ENCODE measurements at regions not wholly inside any gene's neighbourhood (a gene's known extent, or its start where the extent isn't known, plus 50 kb on each side); places are given as distances from the start of the nearest gene placed in this dataset.
"Not testable (repeated sequence)": the region's sequence is repeated elsewhere in the genome, so short reads cannot be mapped to it uniquely, and the experiment has no call there.

GRCh38 chr9:24881361-24881760, 335.7 kb upstream of the IZUMO3 start:
- ATAC-seq (no peak), DNase-seq (ENCODE audit: low read depth, low spot score) (no peak)
- intact Hi-C loops (cut with micrococcal nuclease; ENCODE audit: unreplicated experiment), result no loop called here
- no peak overlapping the region for H3K27ac ChIP-seq (ENCODE audit: low read length)
- H3K9me3 ChIP-seq (ENCODE audit: control insufficient read depth, insufficient read depth, low read depth, low read length), result no peaks in the 10 kb centered on the region
- no peaks in the 10 kb centered on the region for H3K27me3 ChIP-seq (ENCODE audit: control insufficient read depth, insufficient read depth, low read length)
- no peaks in the 10 kb centered on the region for H3K4me1 ChIP-seq (ENCODE audit: control insufficient read depth, insufficient read depth, low read length)
- ChIA-PET POLR2A (no interaction called here), CTCF (no interaction called here)
- no peak overlapping the region for H3K4me3 ChIP-seq (ENCODE audit: low read depth in 2 of 2, low read length in 2 of 2)
- no TSS peak for BruUV-seq (replicated peaks)
- in situ Hi-C loops (cut with HindIII; ENCODE audit: low pct_unique_long_range_greater_than_20kb, low sequenced_read_pairs), result no loop called here
- no peaks in the 10 kb centered on the region for H3K36me3 ChIP-seq (ENCODE audit: control insufficient read depth, insufficient read depth, low read length)
- TF ChIP-seq TCF7L2 (IDR thresholded peaks at IDR 0.05; ENCODE audit: low read depth, low read length) (no peak), REST (IDR thresholded peaks at IDR 0.05; ENCODE audit: insufficient read depth in 1 of 2, low read depth in 2 of 2, low read length in 1 of 2) (no peak), POLR2AphosphoS5 (IDR thresholded peaks at IDR 0.05; ENCODE audit: low read depth, low read length) (no peak), CTCF (IDR thresholded peaks at IDR 0.05) (no peak), SIN3A (IDR thresholded peaks at IDR 0.05; ENCODE audit: borderline replicate concordance, insufficient read depth, low read depth, low read length) (no peak)

- Histone ChIP-seq H3K9me3 (ENCODE audit: control insufficient read depth, insufficient read depth, low read depth, low read length) (no peaks in the 10 kb centered on the region), H3K27me3 (ENCODE audit: control insufficient read depth, insufficient read depth, low read length) (no peaks in the 10 kb centered on the region), H3K36me3 (ENCODE audit: control insufficient read depth, insufficient read depth, low read length) (no peaks in the 10 kb centered on the region), H3K27ac (ENCODE audit: low read length) (no peak overlapping the region), H3K4me1 (ENCODE audit: control insufficient read depth, insufficient read depth, low read length) (no peaks in the 10 kb centered on the region), H3K4me3 (ENCODE audit: low read depth in 2 of 2, low read length in 2 of 2) (no peak overlapping the region)
- ChIA-PET CTCF (interaction anchor here (0.6 kb wide), 1 partner anchor 14 kb away, joined by 5 read pairs; no protein-coding TSS in a partner anchor), POLR2A (no interaction called here)
- BruUV-seq (replicated peaks), result no TSS peak
- in situ Hi-C loops (cut with HindIII; ENCODE audit: low pct_unique_long_range_greater_than_20kb, low sequenced_read_pairs), result no loop called here
- intact Hi-C loops (cut with micrococcal nuclease; ENCODE audit: unreplicated experiment), result no loop called here
- TF ChIP-seq SIN3A (IDR thresholded peaks at IDR 0.05; ENCODE audit: borderline replicate concordance, insufficient read depth, low read depth, low read length) (no peak), POLR2AphosphoS5 (IDR thresholded peaks at IDR 0.05; ENCODE audit: low read depth, low read length) (no peak), REST (IDR thresholded peaks at IDR 0.05; ENCODE audit: insufficient read depth in 1 of 2, low read depth in 2 of 2, low read length in 1 of 2) (no peak), TCF7L2 (IDR thresholded peaks at IDR 0.05; ENCODE audit: low read depth, low read length) (no peak), CTCF (IDR thresholded peaks at IDR 0.05) (no peak)
- no peak for ATAC-seq
- DNase-seq (ENCODE audit: low read depth, low spot score), result no peak
Measured at GRCh38 chr9:24879591-24879990, 333.9 kb upstream of the IZUMO3 start.

GRCh38 chr9:24856601-24857000, 310.9 kb upstream of the IZUMO3 start:
- DNase-seq (ENCODE audit: low read depth, low spot score); H3K4me3 ChIP-seq (ENCODE audit: low read depth in 2 of 2, low read length in 2 of 2); BruUV-seq (replicated peaks); CTCF ChIA-PET; intact Hi-C loops (cut with micrococcal nuclease; ENCODE audit: unreplicated experiment); H3K36me3 ChIP-seq (ENCODE audit: control insufficient read depth, insufficient read depth, low read length); H3K4me1 ChIP-seq (ENCODE audit: control insufficient read depth, insufficient read depth, low read length); H3K27me3 ChIP-seq (ENCODE audit: control insufficient read depth, insufficient read depth, low read length); H3K9me3 ChIP-seq (ENCODE audit: control insufficient read depth, insufficient read depth, low read depth, low read length); ATAC-seq; H3K27ac ChIP-seq (ENCODE audit: low read length); in situ Hi-C loops (cut with HindIII; ENCODE audit: low pct_unique_long_range_greater_than_20kb, low sequenced_read_pairs); POLR2A ChIA-PET: not testable (repeated sequence)
